ENCODE measurements at regions not wholly inside any gene's neighbourhood (a gene's known extent, or its start where the extent isn't known, plus 50 kb on each side); places are given as distances from the start of the nearest gene placed in this dataset.

GRCh38 chr13:40878823-40879222 is 89.4 kb downstream of the SLC25A15 start:
- TF ChIP-seq POLR2A (IDR thresholded peaks at IDR 0.05) (no peak), CTCF (IDR thresholded peaks at IDR 0.05 in 8 of 11, conservative IDR thresholded peaks at IDR 0.05 in 3 of 11) (no peak)
